CD4-positive, alpha-beta T cell (primary cell): ENCODE measurements at regions not wholly inside any gene's neighbourhood (a gene's known extent, or its start where the extent isn't known, plus 50 kb on each side); places are given as distances from the start of the nearest gene placed in this dataset.

Experiments used
- ATAC-seq: fragments of 200-7000 bp; cut with Tn5 transposase; one replicate; pipeline ENCODE4 v1.10.0; 2022; ENCODE audit warnings: mild to moderate bottlenecking; ENCODE audit not compliant: poor library complexity
- CTCF ChIA-PET: fragments of 350-600 bp; sonication (Branson Sonifier 250); formaldehyde crosslinking; loops from one replicate; lab custom pipeline; 2021; ENCODE audit warnings: antibody characterized with exemption, inconsistent platforms; lab: Charles Lee
- POLR2A ChIA-PET: fragments of 350-600 bp; sonication (Branson Sonifier 250); formaldehyde crosslinking; loops from one replicate; lab custom pipeline; 2021; ENCODE audit warnings: antibody characterized with exemption, inconsistent platforms; lab: Charles Lee
- DNase-seq, 14 experiments: peaks; one replicate each; pipeline ENCODE4 v3.0.0-alpha.2; 2013 to 2020; ENCODE audit warnings: mixed read lengths in 2 of 14
- H3K27ac ChIP-seq, 2 donors: one replicate each; pipeline versions ENCODE4 v1.5.1 to v1.7.0; 2013; ENCODE audit warnings: low read length in 2 of 2, low read depth in 1 of 2, mild to moderate bottlenecking in 1 of 2
- H3K27me3 ChIP-seq, 2 experiments: 1 replicate in 1 of 2; 2 replicates in 1 of 2; pipeline versions ENCODE4 v1.6.1 to v1.7.0; 2013; ENCODE audit warnings: low read length in 2 of 2, control low read depth in 1 of 2, mild to moderate bottlenecking in 1 of 2, moderate library complexity in 1 of 2; ENCODE audit not compliant: insufficient read depth in 2 of 2, control insufficient read depth in 1 of 2
- H3K36me3 ChIP-seq: one replicate; pipeline ENCODE4 v1.6.1; 2013; ENCODE audit warnings: low read length, control low read depth; ENCODE audit not compliant: insufficient read depth
- H3K4me1 ChIP-seq: one replicate; pipeline ENCODE4 v1.6.1; 2013; ENCODE audit warnings: low read length, control low read depth; ENCODE audit not compliant: insufficient read depth
- H3K4me3 ChIP-seq: one replicate; pipeline ENCODE4 v1.5.1; 2013; ENCODE audit warnings: mild to moderate bottlenecking, low read length, moderate library complexity
- H3K9me3 ChIP-seq, 2 experiments: 1 replicate in 1 of 2; 2 replicates in 1 of 2; pipeline versions ENCODE4 v1.6.1 to v1.7.0; 2013; ENCODE audit warnings: low read length in 2 of 2, mild to moderate bottlenecking in 2 of 2, control low read depth in 1 of 2, moderate library complexity in 1 of 2; ENCODE audit not compliant: control insufficient read depth in 1 of 2, insufficient read depth in 1 of 2
- H3K27ac Mint-ChIP-seq: one replicate; pipeline ENCODE4 v1.8.0; 2020; ENCODE audit warnings: mixed read lengths
- H3K27me3 Mint-ChIP-seq: one replicate; pipeline ENCODE4 v1.8.0; 2021; ENCODE audit warnings: mixed read lengths
- H3K36me3 Mint-ChIP-seq: one replicate; pipeline ENCODE4 v1.8.0; 2021; ENCODE audit warnings: low read depth, mixed read lengths
- H3K4me1 Mint-ChIP-seq: one replicate; pipeline ENCODE4 v1.8.0; 2021; ENCODE audit warnings: low read depth, mixed read lengths
- H3K4me3 Mint-ChIP-seq: one replicate; pipeline ENCODE4 v1.8.0; 2020; ENCODE audit warnings: mild to moderate bottlenecking, mixed read lengths
- H3K9me3 Mint-ChIP-seq: one replicate; pipeline ENCODE4 v1.8.0; 2020; ENCODE audit warnings: mixed read lengths
- CTCF ChIP-seq: fragments of 200-600 bp; IDR thresholded peaks from one replicate; pipeline ENCODE4 v1.8.0; 2022; ENCODE audit warnings: antibody characterized with exemption, mild to moderate bottlenecking
- intact Hi-C, 2 experiments: fragments of 100-400 bp; cut with DNase I in 1 of 2; cut with micrococcal nuclease in 1 of 2; formaldehyde crosslinking; loops; one replicate each; pipeline versions ENCODE4 v1.15.1 to v1.9.0; 2023 to 2025; cut with DNase I, micrococcal nuclease

- Mint-ChIP-seq H3K9me3 (no peaks in the 10 kb centered on the region), H3K27ac (no peak overlapping the region), H3K27me3 (no peaks in the 10 kb centered on the region), H3K36me3 (no peaks in the 10 kb centered on the region), H3K4me1 (no peaks in the 10 kb centered on the region), H3K4me3 (no peak overlapping the region)
- H3K9me3 ChIP-seq = peaks cover 0 to 4% of the 10 kb centered on the region in 2 experiments
- DNase-seq = no peak
- H3K27ac ChIP-seq = no peak overlapping the region
- H3K36me3 ChIP-seq = no peaks in the 10 kb centered on the region
- intact Hi-C loops = no loop called here
- no peaks in the 10 kb centered on the region for H3K27me3 ChIP-seq
- TF ChIP-seq CTCF = no peak
- ChIA-PET CTCF (no interaction called here), POLR2A (interaction anchor here (0.6 kb wide), 1 partner anchor 201 kb away, joined by 3 read pairs; no protein-coding TSS in a partner anchor)
- H3K4me3 ChIP-seq = no peak overlapping the region
- no peaks in the 10 kb centered on the region for H3K4me1 ChIP-seq
- ATAC-seq = no peak
Measured at GRCh38 chr5:135229679-135230132, 169.3 kb downstream of the MACROH2A1 start.

- H3K4me1 Mint-ChIP-seq = no peaks in the 10 kb centered on the region
- no peak for DNase-seq
- no peak for ATAC-seq
- no peaks in the 10 kb centered on the region for H3K9me3 Mint-ChIP-seq
- H3K4me3 Mint-ChIP-seq = no peak overlapping the region
- no peak for TF ChIP-seq CTCF
- H3K27me3 Mint-ChIP-seq = no peaks in the 10 kb centered on the region
- no peak overlapping the region for H3K27ac Mint-ChIP-seq
- intact Hi-C loops = no loop called here
- ChIA-PET CTCF (no interaction called here), POLR2A (no interaction called here)
- Histone ChIP-seq H3K27ac (no peak overlapping the region), H3K4me1 (no peaks in the 10 kb centered on the region), H3K9me3 (peaks cover 0 to 4% of the 10 kb centered on the region in 2 experiments), H3K4me3 (no peak overlapping the region), H3K27me3 (no peaks in the 10 kb centered on the region), H3K36me3 (no peaks in the 10 kb centered on the region)
- no peaks in the 10 kb centered on the region for H3K36me3 Mint-ChIP-seq
Measured at GRCh38 chr5:135229122-135229521, 169.9 kb downstream of the MACROH2A1 start.

GRCh38 chr5:135228222-135228621 lies 170.8 kb downstream of the MACROH2A1 start:
- CTCF ChIA-PET = no interaction called here
- H3K4me3 Mint-ChIP-seq = no peak overlapping the region
- ATAC-seq = no peak
- H3K4me1 Mint-ChIP-seq = no peaks in the 10 kb centered on the region
- Histone ChIP-seq H3K36me3 (no peaks in the 10 kb centered on the region), H3K27ac (no peak overlapping the region), H3K4me1 (no peaks in the 10 kb centered on the region), H3K27me3 (no peaks in the 10 kb centered on the region), H3K4me3 (no peak overlapping the region), H3K9me3 (peaks cover 0 to 4% of the 10 kb centered on the region in 2 experiments)
- POLR2A ChIA-PET = no interaction called here
- no peak for DNase-seq
- intact Hi-C loops = no loop called here
- TF ChIP-seq CTCF = no peak
- no peak overlapping the region for H3K27ac Mint-ChIP-seq
- H3K9me3 Mint-ChIP-seq = no peaks in the 10 kb centered on the region
- H3K36me3 Mint-ChIP-seq = no peaks in the 10 kb centered on the region
- no peaks in the 10 kb centered on the region for H3K27me3 Mint-ChIP-seq
